Right lobe of liver (tissue), 6 donors: ENCODE measurements at regions not wholly inside any gene's neighbourhood (a gene's known extent, or its start where the extent isn't known, plus 50 kb on each side); places are given as distances from the start of the nearest gene placed in this dataset.

Experiments
- ATAC-seq, 4 donors: fragments of 200-7000 bp; cut with Tn5 transposase; one replicate each; pipeline ENCODE4 v1.9.1; 2020; ENCODE audit warnings: mild to moderate bottlenecking in 4 of 4, moderate library complexity in 4 of 4
- DNase-seq, 3 donors: peaks; one replicate each; pipeline ENCODE4 v3.0.0-alpha.2; 2020
- H3K27ac ChIP-seq, 3 donors: fragments of 200-600 bp; one replicate each; pipeline ENCODE4 v1.8.0; 2022
- H3K27me3 ChIP-seq, 2 donors: fragments of 200-600 bp; one replicate each; pipeline ENCODE4 v1.8.0; 2022
- H3K36me3 ChIP-seq, 4 donors: fragments of 200-600 bp; sonication (generic) in 1 of 4; one replicate each; pipeline versions ENCODE4 v1.5.1 to v1.8.0; 2017 to 2022; ENCODE audit warnings: control low read depth in 1 of 4
- H3K4me1 ChIP-seq, 4 donors: fragments of 200-600 bp; sonication (generic) in 1 of 4; one replicate each; pipeline versions ENCODE4 v1.5.1 to v1.8.0; 2017 to 2022; ENCODE audit warnings: control low read depth in 1 of 4
- H3K4me3 ChIP-seq, 3 donors: fragments of 200-600 bp; one replicate each; pipeline ENCODE4 v1.8.0; 2022
- H3K9me3 ChIP-seq, 4 donors: fragments of 200-600 bp; sonication (generic) in 1 of 4; one replicate each; pipeline versions ENCODE4 v1.5.1 to v1.8.0; 2017 to 2022; ENCODE audit warnings: control low read depth in 1 of 4
- CTCF ChIP-seq, 4 donors: fragments of 200-600 bp in 3 of 4; fragments of 450-650 bp in 1 of 4; IDR thresholded peaks; one replicate each; pipeline versions ENCODE4 v1.5.1 to v1.8.0; 2016 to 2022; ENCODE audit warnings: antibody characterized with exemption in 4 of 4, mild to moderate bottlenecking in 2 of 4
- POLR2A ChIP-seq: fragments of 450-650 bp; IDR thresholded peaks from one replicate; pipeline ENCODE4 v1.6.1; 2017; ENCODE audit warnings: antibody characterized with exemption, mild to moderate bottlenecking
- whole genome bisulfite sequencing: methylation state at CpG from one replicate; pipeline ENCODE4 v1.1.6; 2018; ENCODE audit warnings: low coverage, low lambda C conversion rate; ENCODE audit not compliant: insufficient coverage; ENCODE audit errors: missing lambda C conversion rate; 5-methylcytosine and 5-hydroxymethylcytosine counted together
- intact Hi-C, 2 donors: fragments of 100-400 bp; cut with DNase I; formaldehyde crosslinking; loops; one replicate each; pipeline versions ENCODE4 v1.11.2 to v1.14.1; 2022
- donor health status: DM: no; HTN: yes; CAD: no.
- donor health status: DM: no; HTN: no; CAD: no.
- donor health status: DM: no; HTN: no; CAD: no.
- donor health status: DM: no; HTN: yes; CAD: no.
- donor health status: DM: no; HTN: yes; CAD: no.

GRCh38 chr3:182478369-182478768 is 314.9 kb upstream of the ATP11B start:
- Histone ChIP-seq H3K36me3 (no peaks in the 10 kb centered on the region), H3K4me1 (no peaks in the 10 kb centered on the region), H3K4me3 (no peak overlapping the region), H3K27ac (no peak overlapping the region), H3K9me3 (no peaks in the 10 kb centered on the region), H3K27me3 (no peaks in the 10 kb centered on the region)
- no peak for ATAC-seq
- intact Hi-C loops, result no loop called here
- TF ChIP-seq POLR2A (no peak), CTCF (IDR thresholded peaks at IDR 0.05) (no peak)
- DNase-seq, result no peak

- intact Hi-C loops, result no loop called here
- H3K36me3 ChIP-seq, result no peaks in the 10 kb centered on the region
- DNase-seq (no peak), ATAC-seq (no peak)
- no peaks in the 10 kb centered on the region for H3K27me3 ChIP-seq
- no peaks in the 10 kb centered on the region for H3K9me3 ChIP-seq
- no peaks in the 10 kb centered on the region for H3K4me1 ChIP-seq
- no peak overlapping the region for H3K27ac ChIP-seq
- no peak for TF ChIP-seq CTCF (IDR thresholded peaks at IDR 0.05)
- TF ChIP-seq POLR2A, result no peak
- H3K4me3 ChIP-seq, result no peak overlapping the region
- WGBS, result 44% methylated on average over 8 of the region's 8 CpGs
These were observed 313.6 kb upstream of the ATP11B start for GRCh38 chr3:182479419-182480336.

GRCh38 chr3:182482705-182483104 is 310.6 kb upstream of the ATP11B start:
- Histone ChIP-seq H3K27me3 (no peaks in the 10 kb centered on the region), H3K36me3 (no peaks in the 10 kb centered on the region), H3K27ac (no peak overlapping the region), H3K4me3 (no peak overlapping the region), H3K4me1 (no peaks in the 10 kb centered on the region), H3K9me3 (no peaks in the 10 kb centered on the region)
- intact Hi-C loops, result no loop called here
- TF ChIP-seq POLR2A (no peak), CTCF (IDR thresholded peaks at IDR 0.05) (no peak)
- DNase-seq (no peak), ATAC-seq (no peak)
- 54% methylated on average over 5 of the region's 5 CpGs for WGBS

GRCh38 chr3:182484682-182485081 is 308.6 kb upstream of the ATP11B start:
- no peak overlapping the region for H3K4me3 ChIP-seq
- intact Hi-C loops, result no loop called here
- no peak overlapping the region for H3K27ac ChIP-seq
- no peaks in the 10 kb centered on the region for H3K27me3 ChIP-seq
- ATAC-seq (no peak), DNase-seq (no peak)
- no peaks in the 10 kb centered on the region for H3K36me3 ChIP-seq
- TF ChIP-seq POLR2A, result no peak
- TF ChIP-seq CTCF (IDR thresholded peaks at IDR 0.05), result no peak
- no peaks in the 10 kb centered on the region for H3K9me3 ChIP-seq
- no peaks in the 10 kb centered on the region for H3K4me1 ChIP-seq
- WGBS, result 44% methylated on average over 4 of the region's 4 CpGs
